ENCODE measurements at regions not wholly inside any gene's neighbourhood (a gene's known extent, or its start where the extent isn't known, plus 50 kb on each side); places are given as distances from the start of the nearest gene placed in this dataset.

GRCh38 chr20:53801609-53802370, 208.2 kb upstream of the ZNF217 start:
- H3K4me1 ChIP-seq (ENCODE audit: control insufficient read depth in 2 of 2, insufficient read depth in 2 of 2, low read length in 2 of 2): peaks cover 27 to 44% of the 10 kb centered on the region in 2 donors
- H3K4me3 ChIP-seq (ENCODE audit: low read length in 2 of 2): no peak overlapping the region
- H3K9ac ChIP-seq (ENCODE audit: low read depth in 1 of 2, low read length in 2 of 2): peak overlapping the region in 1 of 2 donors; percentile 27
- H3K27ac ChIP-seq (ENCODE audit: low read depth in 2 of 2, low read length in 2 of 2): peak overlapping the region; percentile 58 to 81
- H3K27me3 ChIP-seq (ENCODE audit: control insufficient read depth in 2 of 2, insufficient read depth in 2 of 2, low read length in 2 of 2): no peaks in the 10 kb centered on the region
- no peaks in the 10 kb centered on the region for H3K9me3 ChIP-seq (ENCODE audit: control insufficient read depth in 2 of 2, low read length in 2 of 2)
- H3K36me3 ChIP-seq (ENCODE audit: control insufficient read depth in 2 of 2, insufficient read depth in 2 of 2, low read length in 2 of 2): no peaks in the 10 kb centered on the region

DNA sequence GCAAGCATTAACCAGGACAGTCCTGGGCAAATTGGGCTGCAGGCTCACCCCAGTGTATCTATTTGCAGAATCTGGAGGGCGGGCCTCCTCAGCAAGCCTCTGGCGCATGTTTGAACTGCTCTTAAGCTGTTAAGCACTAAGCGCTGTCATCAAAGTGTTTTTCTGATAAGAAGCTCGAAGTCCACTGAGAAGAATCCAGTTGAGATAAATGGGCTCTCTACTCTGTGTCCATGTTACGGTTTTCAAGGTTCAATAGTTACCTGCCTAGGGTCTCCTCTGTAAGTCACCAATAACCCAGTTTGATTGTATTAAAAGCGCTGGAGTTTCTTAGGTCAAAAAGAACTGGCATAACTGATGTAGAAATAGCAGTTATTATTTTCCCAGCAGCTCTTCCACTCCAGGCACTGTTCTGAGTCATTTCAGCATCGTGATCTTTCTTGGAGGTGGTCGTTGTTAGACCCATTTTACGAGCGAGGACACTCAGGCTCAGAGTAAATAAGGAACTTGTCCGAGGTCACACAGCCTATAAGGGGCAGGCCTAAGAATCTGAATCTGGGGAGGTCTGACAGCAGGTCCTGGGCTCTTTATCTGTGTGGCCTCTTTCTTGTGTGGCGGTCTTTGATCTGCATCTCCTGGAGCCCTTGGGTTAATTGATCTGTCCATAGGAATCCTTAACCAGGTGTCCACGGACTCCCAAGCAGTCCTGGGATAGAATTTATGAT, 207.4 kb upstream of the ZNF217 start:
- peak overlapping the region in 1 of 2 donors; percentile 27 for H3K9ac ChIP-seq (ENCODE audit: low read depth in 1 of 2, low read length in 2 of 2)
- H3K36me3 ChIP-seq (ENCODE audit: control insufficient read depth in 2 of 2, insufficient read depth in 2 of 2, low read length in 2 of 2): no peaks in the 10 kb centered on the region
- no peaks in the 10 kb centered on the region for H3K9me3 ChIP-seq (ENCODE audit: control insufficient read depth in 2 of 2, low read length in 2 of 2)
- peak overlapping the region in 1 of 2 donors; percentile 52 for H3K4me3 ChIP-seq (ENCODE audit: low read length in 2 of 2)
- peaks cover 27 to 44% of the 10 kb centered on the region in 2 donors for H3K4me1 ChIP-seq (ENCODE audit: control insufficient read depth in 2 of 2, insufficient read depth in 2 of 2, low read length in 2 of 2)
- H3K27ac ChIP-seq (ENCODE audit: low read depth in 2 of 2, low read length in 2 of 2): peak overlapping the region; percentile 58 to 81
- no peaks in the 10 kb centered on the region for H3K27me3 ChIP-seq (ENCODE audit: control insufficient read depth in 2 of 2, insufficient read depth in 2 of 2, low read length in 2 of 2)

DNA sequence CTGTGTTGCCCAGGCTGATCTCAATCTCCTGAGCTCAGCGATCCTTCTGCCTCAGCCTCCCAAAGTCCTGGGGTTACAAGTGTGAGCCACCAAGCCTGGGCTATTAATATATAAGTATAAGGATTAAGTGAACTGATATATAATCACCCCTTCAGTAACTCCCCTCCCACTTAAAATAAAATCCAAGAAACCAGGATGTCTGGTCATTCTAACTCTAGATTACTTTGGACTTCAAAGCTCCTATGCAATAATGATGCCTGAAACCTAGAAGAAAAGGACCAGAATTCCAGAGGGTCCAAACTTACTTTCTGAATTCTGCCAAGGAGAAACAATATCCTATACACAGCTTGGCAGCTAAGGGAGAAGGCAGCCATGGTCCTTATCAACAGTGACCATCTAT, 206.8 kb upstream of the ZNF217 start:
- peak overlapping the region; percentile 58 to 81 for H3K27ac ChIP-seq (ENCODE audit: low read depth in 2 of 2, low read length in 2 of 2)
- peak overlapping the region in 1 of 2 donors; percentile 52 for H3K4me3 ChIP-seq (ENCODE audit: low read length in 2 of 2)
- H3K9ac ChIP-seq (ENCODE audit: low read depth in 1 of 2, low read length in 2 of 2): peak overlapping the region in 1 of 2 donors; percentile 44

GRCh38 chr20:53797085-53797484, 203.4 kb upstream of the ZNF217 start:
- Histone ChIP-seq H3K27me3 (ENCODE audit: control insufficient read depth in 2 of 2, insufficient read depth in 2 of 2, low read length in 2 of 2) (no peaks in the 10 kb centered on the region), H3K4me1 (ENCODE audit: control insufficient read depth in 2 of 2, insufficient read depth in 2 of 2, low read length in 2 of 2) (peaks cover 27 to 42% of the 10 kb centered on the region in 2 donors), H3K9me3 (ENCODE audit: control insufficient read depth in 2 of 2, low read length in 2 of 2) (no peaks in the 10 kb centered on the region), H3K4me3 (ENCODE audit: low read length in 2 of 2) (no peak overlapping the region), H3K36me3 (ENCODE audit: control insufficient read depth in 2 of 2, insufficient read depth in 2 of 2, low read length in 2 of 2) (no peaks in the 10 kb centered on the region), H3K9ac (ENCODE audit: low read depth in 1 of 2, low read length in 2 of 2) (no peak overlapping the region), H3K27ac (ENCODE audit: low read depth in 2 of 2, low read length in 2 of 2) (no peak overlapping the region)

More for the DNA sequence above, 206.8 kb upstream of the ZNF217 start:
- Histone ChIP-seq H3K4me1 (ENCODE audit: control insufficient read depth in 2 of 2, insufficient read depth in 2 of 2, low read length in 2 of 2) (peaks cover 27 to 44% of the 10 kb centered on the region in 2 donors), H3K36me3 (ENCODE audit: control insufficient read depth in 2 of 2, insufficient read depth in 2 of 2, low read length in 2 of 2) (no peaks in the 10 kb centered on the region), H3K9me3 (ENCODE audit: control insufficient read depth in 2 of 2, low read length in 2 of 2) (no peaks in the 10 kb centered on the region), H3K27me3 (ENCODE audit: control insufficient read depth in 2 of 2, insufficient read depth in 2 of 2, low read length in 2 of 2) (no peaks in the 10 kb centered on the region)

- no peak overlapping the region for H3K9ac ChIP-seq (ENCODE audit: low read depth in 1 of 2, low read length in 2 of 2)
- no peaks in the 10 kb centered on the region for H3K9me3 ChIP-seq (ENCODE audit: control insufficient read depth in 2 of 2, low read length in 2 of 2)
- H3K27ac ChIP-seq (ENCODE audit: low read depth in 2 of 2, low read length in 2 of 2): no peak overlapping the region
- H3K4me1 ChIP-seq (ENCODE audit: control insufficient read depth in 2 of 2, insufficient read depth in 2 of 2, low read length in 2 of 2): peaks cover 16 to 25% of the 10 kb centered on the region in 2 donors
- no peaks in the 10 kb centered on the region for H3K36me3 ChIP-seq (ENCODE audit: control insufficient read depth in 2 of 2, insufficient read depth in 2 of 2, low read length in 2 of 2)
- H3K27me3 ChIP-seq (ENCODE audit: control insufficient read depth in 2 of 2, insufficient read depth in 2 of 2, low read length in 2 of 2): no peaks in the 10 kb centered on the region
- H3K4me3 ChIP-seq (ENCODE audit: low read length in 2 of 2): no peak overlapping the region
Measured at GRCh38 chr20:53795170-53795569, 201.5 kb upstream of the ZNF217 start.

GRCh38 chr20:53794529-53795115, 201.0 kb upstream of the ZNF217 start:
- H3K4me3 ChIP-seq (ENCODE audit: low read length in 2 of 2): no peak overlapping the region
- H3K27me3 ChIP-seq (ENCODE audit: control insufficient read depth in 2 of 2, insufficient read depth in 2 of 2, low read length in 2 of 2): no peaks in the 10 kb centered on the region
- no peaks in the 10 kb centered on the region for H3K9me3 ChIP-seq (ENCODE audit: control insufficient read depth in 2 of 2, low read length in 2 of 2)
- peaks cover 11 to 19% of the 10 kb centered on the region in 2 donors for H3K4me1 ChIP-seq (ENCODE audit: control insufficient read depth in 2 of 2, insufficient read depth in 2 of 2, low read length in 2 of 2)
- H3K36me3 ChIP-seq (ENCODE audit: control insufficient read depth in 2 of 2, insufficient read depth in 2 of 2, low read length in 2 of 2): no peaks in the 10 kb centered on the region
- H3K27ac ChIP-seq (ENCODE audit: low read depth in 2 of 2, low read length in 2 of 2): no peak overlapping the region
- no peak overlapping the region for H3K9ac ChIP-seq (ENCODE audit: low read depth in 1 of 2, low read length in 2 of 2)

GRCh38 chr20:53793783-53794383, 200.2 kb upstream of the ZNF217 start:
- H3K4me3 ChIP-seq (ENCODE audit: low read length in 2 of 2): no peak overlapping the region
- H3K9me3 ChIP-seq (ENCODE audit: control insufficient read depth in 2 of 2, low read length in 2 of 2): no peaks in the 10 kb centered on the region
- peaks cover 6 to 12% of the 10 kb centered on the region in 2 donors for H3K4me1 ChIP-seq (ENCODE audit: control insufficient read depth in 2 of 2, insufficient read depth in 2 of 2, low read length in 2 of 2)
- H3K36me3 ChIP-seq (ENCODE audit: control insufficient read depth in 2 of 2, insufficient read depth in 2 of 2, low read length in 2 of 2): no peaks in the 10 kb centered on the region
- H3K9ac ChIP-seq (ENCODE audit: low read depth in 1 of 2, low read length in 2 of 2): no peak overlapping the region
- H3K27ac ChIP-seq (ENCODE audit: low read depth in 2 of 2, low read length in 2 of 2): no peak overlapping the region
- H3K27me3 ChIP-seq (ENCODE audit: control insufficient read depth in 2 of 2, insufficient read depth in 2 of 2, low read length in 2 of 2): no peaks in the 10 kb centered on the region

GRCh38 chr20:53792946-53793536, 199.4 kb upstream of the ZNF217 start:
- Histone ChIP-seq H3K27me3 (ENCODE audit: control insufficient read depth in 2 of 2, insufficient read depth in 2 of 2, low read length in 2 of 2) (no peaks in the 10 kb centered on the region), H3K9me3 (ENCODE audit: control insufficient read depth in 2 of 2, low read length in 2 of 2) (no peaks in the 10 kb centered on the region), H3K27ac (ENCODE audit: low read depth in 2 of 2, low read length in 2 of 2) (no peak overlapping the region), H3K36me3 (ENCODE audit: control insufficient read depth in 2 of 2, insufficient read depth in 2 of 2, low read length in 2 of 2) (no peaks in the 10 kb centered on the region), H3K9ac (ENCODE audit: low read depth in 1 of 2, low read length in 2 of 2) (no peak overlapping the region), H3K4me1 (ENCODE audit: control insufficient read depth in 2 of 2, insufficient read depth in 2 of 2, low read length in 2 of 2) (peaks cover 1 to 5% of the 10 kb centered on the region in 2 donors), H3K4me3 (ENCODE audit: low read length in 2 of 2) (no peak overlapping the region)

GRCh38 chr20:53789989-53790675, 196.5 kb upstream of the ZNF217 start:
- Histone ChIP-seq H3K27ac (ENCODE audit: low read depth in 2 of 2, low read length in 2 of 2) (no peak overlapping the region), H3K4me1 (ENCODE audit: control insufficient read depth in 2 of 2, insufficient read depth in 2 of 2, low read length in 2 of 2) (peaks cover 16 to 18% of the 10 kb centered on the region in 2 donors)

More at GRCh38 chr20:53789989-53790675, 196.5 kb upstream of the ZNF217 start:
- no peaks in the 10 kb centered on the region for H3K36me3 ChIP-seq (ENCODE audit: control insufficient read depth in 2 of 2, insufficient read depth in 2 of 2, low read length in 2 of 2)
- H3K27me3 ChIP-seq (ENCODE audit: control insufficient read depth in 2 of 2, insufficient read depth in 2 of 2, low read length in 2 of 2): no peaks in the 10 kb centered on the region
- H3K9ac ChIP-seq (ENCODE audit: low read depth in 1 of 2, low read length in 2 of 2): no peak overlapping the region
- H3K4me3 ChIP-seq (ENCODE audit: low read length in 2 of 2): no peak overlapping the region
- no peaks in the 10 kb centered on the region for H3K9me3 ChIP-seq (ENCODE audit: control insufficient read depth in 2 of 2, low read length in 2 of 2)
